Fibroblast of skin of right biceps (primary cell): ENCODE measurements at regions not wholly inside any gene's neighbourhood (a gene's known extent, or its start where the extent isn't known, plus 50 kb on each side); places are given as distances from the start of the nearest gene placed in this dataset.

Source experiments
- DNase-seq: peaks from one replicate; pipeline ENCODE4 v3.0.0-alpha.2; 2013

DNA sequence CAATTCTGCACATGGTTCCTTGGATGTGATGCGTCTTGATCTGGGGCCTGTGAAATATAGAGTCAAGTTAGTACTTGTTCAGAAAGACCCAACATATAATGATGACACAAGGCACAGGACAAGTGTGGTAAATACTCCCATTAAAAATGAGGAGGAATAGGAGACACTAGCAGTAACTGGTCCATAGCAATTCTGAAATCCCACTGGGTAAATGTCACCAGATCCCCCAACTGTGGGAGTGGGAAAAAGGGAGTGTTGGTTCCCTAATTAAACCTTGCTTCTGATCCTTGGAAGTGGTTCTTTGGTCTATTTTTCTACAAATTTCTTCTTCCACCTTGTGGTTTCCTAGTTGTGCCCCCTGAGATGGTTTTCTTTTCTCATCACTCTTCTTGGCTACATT is 62.5 kb upstream of the NRP1 start:
- DNase-seq, result no peak

DNA sequence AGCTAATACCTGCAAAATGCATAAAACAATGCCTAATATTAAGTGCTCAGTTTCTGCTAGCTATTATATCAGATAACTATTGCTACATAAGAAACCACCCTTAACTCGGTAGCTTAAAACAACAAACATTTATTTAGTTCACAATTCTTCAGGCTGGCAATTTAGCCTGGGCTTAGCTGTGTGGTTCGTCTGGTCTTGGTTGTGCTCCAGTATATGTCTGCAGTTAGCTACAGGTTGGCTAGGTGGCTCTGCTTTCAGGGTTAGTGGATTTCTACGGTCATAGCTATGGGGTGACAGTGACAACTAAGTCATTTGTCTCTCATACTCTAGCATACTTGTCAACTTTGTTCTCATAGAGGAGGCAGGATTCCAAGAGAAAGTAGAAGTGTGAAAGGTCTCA is 61.8 kb upstream of the NRP1 start:
- no peak for DNase-seq

DNA sequence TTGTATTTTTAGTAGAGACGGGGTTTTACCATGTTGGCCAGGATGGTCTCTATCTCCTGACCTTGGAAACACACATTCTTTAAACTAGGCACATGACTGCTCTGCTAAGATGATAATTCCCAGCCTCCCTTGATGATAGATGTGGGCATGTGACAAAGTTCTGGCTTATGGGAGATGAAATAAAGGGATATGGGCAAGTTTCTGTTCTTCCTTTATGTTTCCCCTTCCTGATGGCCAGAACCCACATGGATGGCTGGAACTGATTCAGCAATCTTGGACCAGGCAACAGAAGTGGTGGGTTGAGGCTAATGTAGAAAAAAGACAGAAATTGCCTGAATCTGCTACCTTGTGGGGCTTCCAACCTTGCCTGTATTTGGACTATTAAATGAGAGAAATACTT is 60.7 kb upstream of the NRP1 start:
- DNase-seq, result no peak

DNA sequence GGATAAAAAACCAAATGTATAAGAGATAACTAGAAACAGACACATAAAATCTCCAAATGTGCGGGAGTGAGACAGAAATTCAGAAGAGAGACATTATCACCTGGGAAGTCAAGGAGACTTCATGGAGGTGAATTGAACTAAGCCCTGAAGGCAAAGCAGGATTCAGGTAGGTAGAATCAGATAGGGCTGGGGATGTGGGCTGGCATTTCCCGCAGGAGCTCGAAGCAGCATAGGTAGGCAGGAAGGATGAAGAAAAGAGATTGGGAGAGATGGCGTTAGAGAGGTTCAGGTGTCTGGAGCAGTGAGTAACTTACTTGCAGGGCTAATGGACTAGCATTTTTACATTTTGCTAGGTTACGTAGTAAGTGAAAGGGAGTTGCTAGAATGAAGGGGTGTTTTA is 58.2 kb upstream of the NRP1 start:
- DNase-seq, result no peak

DNA sequence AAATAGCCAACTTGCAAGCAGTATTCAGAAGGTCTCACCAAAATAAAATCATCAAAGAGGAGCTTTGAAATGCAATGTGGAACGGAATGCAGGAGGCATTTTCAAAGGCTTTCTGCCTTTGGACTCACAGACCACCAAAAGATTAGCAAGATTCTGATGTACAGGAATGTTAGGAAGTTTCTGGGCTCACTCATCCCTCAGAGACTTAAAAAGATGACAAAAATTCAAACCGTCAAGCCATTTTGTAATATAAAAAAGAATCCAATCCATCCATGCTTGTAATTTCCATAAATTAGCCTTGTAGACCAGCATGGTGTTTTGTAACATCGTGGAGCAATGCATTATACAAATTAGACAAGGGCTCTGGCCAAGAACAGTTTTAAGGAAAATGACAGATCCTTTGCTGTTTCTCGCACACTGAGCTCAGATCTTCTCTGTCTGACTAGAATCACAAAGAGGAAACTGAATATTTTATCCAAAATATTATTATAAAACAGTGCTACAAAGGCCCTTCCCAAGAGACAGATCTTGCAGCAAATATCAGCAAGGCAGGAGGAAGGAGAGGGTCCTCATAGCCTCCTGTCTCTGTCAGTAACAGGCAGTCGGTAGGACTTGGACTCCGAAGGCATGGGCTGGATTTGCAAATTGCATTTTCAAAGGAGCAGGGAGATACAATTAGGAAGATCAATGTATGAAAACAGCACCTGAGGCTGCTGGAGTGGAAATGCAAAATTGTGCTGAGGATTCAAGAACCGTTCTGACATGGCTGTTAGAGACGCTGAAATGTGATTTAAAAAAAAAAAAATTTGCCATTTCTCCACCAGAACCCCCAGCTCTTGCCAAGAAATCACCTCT is 57.4 kb upstream of the NRP1 start:
- peak; percentile 44 for DNase-seq

DNA sequence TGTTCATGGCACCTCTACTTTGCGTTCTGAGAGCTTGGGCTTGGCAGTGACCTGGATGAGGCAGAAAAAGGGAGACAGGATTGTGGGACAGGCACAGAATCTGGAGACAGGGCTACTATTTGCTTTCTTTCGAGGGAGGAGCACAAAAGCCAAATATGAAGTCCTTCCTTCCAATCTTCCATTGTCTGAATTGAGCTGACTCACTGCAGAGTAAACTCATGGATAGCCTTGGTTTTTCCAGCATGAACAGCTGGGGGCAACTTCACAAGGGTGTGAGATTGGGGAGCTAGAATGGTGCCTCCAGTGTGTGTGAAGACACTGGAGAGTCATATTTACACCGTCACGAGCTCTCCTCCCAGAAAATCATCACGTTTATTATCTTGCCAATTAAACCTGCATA is 55.6 kb upstream of the NRP1 start:
- DNase-seq, result no peak

DNA sequence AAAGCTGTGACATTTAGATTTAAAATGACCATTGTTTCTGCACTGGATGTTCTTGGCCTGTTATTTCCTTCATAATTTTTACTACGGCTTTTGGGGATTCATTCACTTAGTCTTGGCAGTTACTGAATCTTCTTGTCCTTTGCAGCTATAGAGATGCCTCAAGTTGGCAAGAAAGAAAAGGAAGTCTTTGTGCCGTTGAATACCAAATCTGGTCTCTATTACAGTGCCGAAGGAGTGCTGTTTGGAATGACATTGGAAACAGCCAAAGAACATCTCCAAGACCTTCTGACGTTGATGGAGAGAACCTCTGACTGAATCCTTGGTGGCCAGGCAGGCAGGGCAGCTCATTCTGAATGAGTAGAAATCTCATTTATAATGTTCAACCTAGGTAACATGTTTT is 54.3 kb upstream of the NRP1 start:
- no peak for DNase-seq

DNA sequence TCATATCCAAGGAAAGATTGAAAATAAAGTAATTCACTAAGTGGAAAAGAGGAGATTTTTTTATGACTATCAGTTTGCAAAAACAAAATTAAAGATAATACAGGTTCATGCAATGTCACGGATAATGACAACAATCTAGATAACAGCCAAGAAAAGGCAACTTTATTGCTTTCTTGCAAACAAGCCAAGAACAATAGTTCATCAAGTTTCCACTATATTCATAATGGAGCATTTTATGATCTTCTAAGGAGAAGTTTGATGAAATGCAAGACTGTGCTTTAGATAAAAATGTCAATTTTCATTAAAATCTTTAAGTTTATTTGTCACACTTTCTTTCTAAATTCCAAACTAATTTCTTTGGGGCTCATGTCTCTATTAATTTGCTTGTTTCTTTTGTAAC is 53.9 kb upstream of the NRP1 start:
- DNase-seq, result no peak

DNA sequence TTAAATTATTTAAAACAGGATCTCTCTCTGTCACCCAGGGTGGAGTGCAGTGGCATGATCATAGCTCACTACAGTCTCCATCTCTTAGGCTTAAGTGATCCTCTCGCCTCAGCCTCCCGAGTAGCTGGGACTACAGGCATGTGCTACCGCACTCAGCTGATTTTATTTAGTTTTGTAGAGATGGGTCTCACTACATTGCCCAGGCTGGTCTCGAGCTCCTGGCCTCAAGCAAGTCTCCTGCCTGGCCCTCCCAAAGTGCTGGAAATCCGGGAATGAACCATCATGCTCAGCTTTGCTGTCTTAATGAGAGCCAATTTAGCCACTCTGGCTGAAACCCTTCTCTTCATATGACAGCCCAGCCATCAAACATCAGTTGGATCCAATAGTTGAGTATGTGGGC is 53.3 kb upstream of the NRP1 start:
- DNase-seq, result no peak

DNA sequence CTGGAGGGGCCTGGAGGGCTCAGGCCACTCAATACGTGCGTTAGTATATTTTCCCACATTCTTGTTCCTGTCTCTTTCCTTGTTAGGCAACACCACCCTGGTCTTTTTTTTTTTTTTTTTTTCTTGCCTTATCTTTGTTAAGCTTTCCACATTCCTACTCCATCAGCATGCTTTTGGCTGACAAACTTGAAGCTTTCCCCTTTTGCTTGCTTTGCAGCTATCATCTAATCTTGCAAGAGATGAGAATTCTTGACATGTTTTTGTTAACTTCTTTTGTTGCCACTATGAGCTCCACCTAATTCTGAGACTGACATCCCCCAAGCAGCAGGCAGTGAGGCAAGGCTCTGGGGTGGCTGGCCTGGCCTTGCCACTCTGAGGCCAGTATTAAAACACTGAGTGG is 52.5 kb upstream of the NRP1 start:
- peak; percentile 55 for DNase-seq

DNA sequence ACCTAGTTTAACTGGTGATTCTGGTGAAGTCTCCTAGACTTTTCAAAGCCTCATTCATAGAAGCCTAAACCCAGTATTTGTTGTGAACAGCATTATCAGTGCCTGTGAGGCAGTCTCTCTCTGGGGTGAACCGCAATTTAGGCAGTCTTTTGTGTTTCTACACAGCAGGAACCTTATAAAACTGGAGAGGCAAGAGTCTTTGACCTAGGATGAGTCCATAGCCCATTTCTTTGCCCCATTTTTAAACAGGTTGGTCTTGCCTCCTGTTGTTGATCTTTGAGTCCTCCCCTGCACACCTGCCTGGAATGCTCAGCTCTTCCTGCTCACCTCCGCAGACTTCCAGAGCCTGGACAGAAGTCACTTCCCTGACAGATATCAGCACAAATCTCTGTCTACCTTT is 51.2 kb upstream of the NRP1 start:
- no peak for DNase-seq

DNA sequence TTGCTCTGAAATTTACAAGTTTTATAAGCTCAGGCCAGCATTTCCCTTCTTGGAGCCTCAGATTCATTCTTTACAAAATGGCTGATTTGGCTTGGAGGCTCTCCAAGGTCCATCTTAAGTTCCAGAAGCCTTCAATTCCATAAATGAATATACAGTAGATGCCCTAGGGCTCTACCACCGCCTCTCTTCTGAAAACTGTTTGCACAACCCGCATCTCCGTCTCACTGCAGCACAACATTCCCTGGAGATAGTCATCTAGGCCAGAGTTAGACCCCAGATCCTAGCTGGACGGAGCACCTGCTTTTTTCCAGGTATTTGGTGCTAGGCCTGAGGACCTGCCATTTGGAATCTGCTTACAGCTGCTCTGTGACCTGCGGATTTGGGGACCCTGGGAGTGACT is 50.5 kb upstream of the NRP1 start:
- no peak for DNase-seq
